CD8-positive, alpha-beta memory T cell (primary cell): ENCODE measurements at regions not wholly inside any gene's neighbourhood (a gene's known extent, or its start where the extent isn't known, plus 50 kb on each side); places are given as distances from the start of the nearest gene placed in this dataset.
"Not testable (repeated sequence)": the region's sequence is repeated elsewhere in the genome, so short reads cannot be mapped to it uniquely, and the experiment has no call there.

Experiments
- CTCF ChIA-PET: fragments of 350-600 bp; sonication (Branson Sonifier 250); formaldehyde crosslinking; loops from one replicate; lab custom pipeline; 2021; ENCODE audit warnings: antibody characterized with exemption; lab: Charles Lee
- POLR2A ChIA-PET: fragments of 350-600 bp; sonication (Branson Sonifier 250); formaldehyde crosslinking; loops from one replicate; lab custom pipeline; 2021; ENCODE audit warnings: antibody characterized with exemption; lab: Charles Lee
- DNase-seq, 5 donors: peaks; one replicate each; pipeline versions ENCODE4 v3.0.0 to v3.0.0-alpha.2; 2020 to 2022; ENCODE audit warnings: mixed read lengths in 1 of 5
- H3K27ac ChIP-seq: one replicate; pipeline ENCODE4 v1.7.0; 2013; ENCODE audit warnings: low read depth, mild to moderate bottlenecking, low read length, moderate library complexity
- H3K27me3 ChIP-seq: 2 replicates; pipeline ENCODE4 v1.7.0; 2013; ENCODE audit warnings: low read length, mild to moderate bottlenecking; ENCODE audit not compliant: insufficient read depth, poor library complexity, severe bottlenecking
- H3K36me3 ChIP-seq: 2 replicates; pipeline ENCODE4 v1.7.0; 2013; ENCODE audit warnings: mild to moderate bottlenecking, low read length, moderate library complexity; ENCODE audit not compliant: insufficient read depth
- H3K4me1 ChIP-seq: 2 replicates; pipeline ENCODE4 v1.7.0; 2013; ENCODE audit warnings: mild to moderate bottlenecking, low read length, moderate library complexity; ENCODE audit not compliant: insufficient read depth
- H3K4me3 ChIP-seq: 2 replicates; pipeline ENCODE4 v1.7.0; 2013; ENCODE audit warnings: mild to moderate bottlenecking, low read length
- H3K9me3 ChIP-seq: 2 replicates; pipeline ENCODE4 v1.7.0; 2013; ENCODE audit warnings: mild to moderate bottlenecking, low read length
- H3K27ac Mint-ChIP-seq, 8 donors: one replicate each; pipeline ENCODE4 v1.8.0; 2020 to 2021; ENCODE audit warnings: mixed read lengths in 8 of 8, mild to moderate bottlenecking in 6 of 8, inconsistent platforms in 3 of 8, moderate library complexity in 3 of 8
- H3K27me3 Mint-ChIP-seq, 2 donors: one replicate each; pipeline ENCODE4 v1.8.0; 2020 to 2021; ENCODE audit warnings: mixed read lengths in 2 of 2, mild to moderate bottlenecking in 1 of 2, moderate library complexity in 1 of 2
- H3K36me3 Mint-ChIP-seq, 3 donors: one replicate each; pipeline ENCODE4 v1.8.0; 2020 to 2021; ENCODE audit warnings: mixed read lengths in 3 of 3, inconsistent platforms in 1 of 3, mild to moderate bottlenecking in 1 of 3
- H3K4me1 Mint-ChIP-seq, 3 donors: one replicate each; pipeline ENCODE4 v1.8.0; 2020 to 2021; ENCODE audit warnings: mixed read lengths in 3 of 3, inconsistent platforms in 1 of 3, mild to moderate bottlenecking in 1 of 3
- H3K4me3 Mint-ChIP-seq, 7 donors: one replicate each; pipeline ENCODE4 v1.8.0; 2020 to 2021; ENCODE audit warnings: mixed read lengths in 7 of 7, mild to moderate bottlenecking in 6 of 7, moderate library complexity in 4 of 7, inconsistent platforms in 2 of 7
- H3K9me3 Mint-ChIP-seq, 5 donors: one replicate each; pipeline ENCODE4 v1.8.0; 2020 to 2022; ENCODE audit warnings: mixed read lengths in 5 of 5, mild to moderate bottlenecking in 3 of 5, moderate library complexity in 2 of 5, inconsistent platforms in 1 of 5

- CTCF ChIA-PET: no interaction called here
- no peaks in the 10 kb centered on the region for H3K36me3 ChIP-seq
- H3K27me3 Mint-ChIP-seq: peaks cover 2 to 19% of the 10 kb centered on the region in 2 donors
These were observed 417.8 kb downstream of the MIAT start for GRCh38 chr22:27075028-27075678.

GRCh38 chr22:27075891-27076290 lies 418.5 kb downstream of the MIAT start:
- no peak for DNase-seq
- ChIA-PET CTCF (no interaction called here), POLR2A (no interaction called here)
- no peaks in the 10 kb centered on the region for H3K36me3 Mint-ChIP-seq
- Histone ChIP-seq H3K36me3 (no peaks in the 10 kb centered on the region), H3K27ac (no peak overlapping the region), H3K27me3 (no peaks in the 10 kb centered on the region), H3K4me3 (no peak overlapping the region), H3K4me1 (no peaks in the 10 kb centered on the region), H3K9me3 (no peaks in the 10 kb centered on the region)
- no peaks in the 10 kb centered on the region for H3K4me1 Mint-ChIP-seq
- peaks cover 0 to 8% (median 0%) of the 10 kb centered on the region in 5 donors for H3K9me3 Mint-ChIP-seq
- H3K4me3 Mint-ChIP-seq: no peak overlapping the region
- H3K27ac Mint-ChIP-seq: no peak overlapping the region
- peaks cover 2 to 14% of the 10 kb centered on the region in 2 donors for H3K27me3 Mint-ChIP-seq

More at GRCh38 chr22:27075028-27075678, 417.8 kb downstream of the MIAT start:
- no peaks in the 10 kb centered on the region for H3K9me3 ChIP-seq
- peaks cover 0 to 8% (median 0%) of the 10 kb centered on the region in 5 donors for H3K9me3 Mint-ChIP-seq
- no peaks in the 10 kb centered on the region for H3K27me3 ChIP-seq
- H3K27ac ChIP-seq: no peak overlapping the region
- H3K27ac Mint-ChIP-seq: no peak overlapping the region
- H3K4me1 Mint-ChIP-seq: no peaks in the 10 kb centered on the region
- DNase-seq: no peak
- no peaks in the 10 kb centered on the region for H3K4me1 ChIP-seq
- POLR2A ChIA-PET: no interaction called here
- no peak overlapping the region for H3K4me3 Mint-ChIP-seq
- no peak overlapping the region for H3K4me3 ChIP-seq
- no peaks in the 10 kb centered on the region for H3K36me3 Mint-ChIP-seq

GRCh38 chr22:27078064-27078463 lies 420.7 kb downstream of the MIAT start:
- H3K4me3 Mint-ChIP-seq, H3K36me3 ChIP-seq, H3K27ac Mint-ChIP-seq, H3K4me3 ChIP-seq, H3K36me3 Mint-ChIP-seq, DNase-seq, H3K27me3 ChIP-seq, H3K27ac ChIP-seq, POLR2A ChIA-PET, H3K9me3 Mint-ChIP-seq, H3K4me1 Mint-ChIP-seq, H3K9me3 ChIP-seq, H3K4me1 ChIP-seq, CTCF ChIA-PET: not testable (repeated sequence)
- peaks cover 12 to 13% of the 10 kb centered on the region in 2 donors for H3K27me3 Mint-ChIP-seq

GRCh38 chr22:27080036-27080578 lies 422.7 kb downstream of the MIAT start:
- no peak overlapping the region for H3K4me3 Mint-ChIP-seq
- no peak overlapping the region for H3K27ac Mint-ChIP-seq
- no peaks in the 10 kb centered on the region for H3K27me3 ChIP-seq
- H3K36me3 Mint-ChIP-seq: no peaks in the 10 kb centered on the region
- H3K9me3 ChIP-seq: no peaks in the 10 kb centered on the region
- no peaks in the 10 kb centered on the region for H3K4me1 Mint-ChIP-seq
- no peak overlapping the region for H3K27ac ChIP-seq
- POLR2A ChIA-PET: no interaction called here
- no peaks in the 10 kb centered on the region for H3K4me1 ChIP-seq
- CTCF ChIA-PET: no interaction called here
- H3K9me3 Mint-ChIP-seq: peaks cover 0 to 4% (median 0%) of the 10 kb centered on the region in 5 donors
- H3K4me3 ChIP-seq: no peak overlapping the region
- peaks cover 11 to 15% of the 10 kb centered on the region in 2 donors for H3K27me3 Mint-ChIP-seq
- H3K36me3 ChIP-seq: no peaks in the 10 kb centered on the region
- no peak for DNase-seq

GRCh38 chr22:27080863-27081262 lies 423.5 kb downstream of the MIAT start:
- CTCF ChIA-PET: no interaction called here
- no peak overlapping the region for H3K4me3 ChIP-seq
- peaks cover 0 to 4% (median 0%) of the 10 kb centered on the region in 5 donors for H3K9me3 Mint-ChIP-seq
- no peaks in the 10 kb centered on the region for H3K36me3 ChIP-seq
- no peaks in the 10 kb centered on the region for H3K4me1 ChIP-seq
- H3K36me3 Mint-ChIP-seq: peaks cover 0 to 1% (median 0%) of the 10 kb centered on the region in 3 donors
- no peak overlapping the region for H3K27ac ChIP-seq
- no peaks in the 10 kb centered on the region for H3K9me3 ChIP-seq
- no peak overlapping the region for H3K4me3 Mint-ChIP-seq
- peaks cover 17 to 20% of the 10 kb centered on the region in 2 donors for H3K27me3 Mint-ChIP-seq
- no peak overlapping the region for H3K27ac Mint-ChIP-seq
- POLR2A ChIA-PET: no interaction called here
- no peaks in the 10 kb centered on the region for H3K4me1 Mint-ChIP-seq
- H3K27me3 ChIP-seq: no peaks in the 10 kb centered on the region
- DNase-seq: no peak

GRCh38 chr22:27083610-27084009 lies 426.2 kb downstream of the MIAT start:
- no peak for DNase-seq
- H3K36me3 ChIP-seq: no peaks in the 10 kb centered on the region
- no peaks in the 10 kb centered on the region for H3K4me1 Mint-ChIP-seq
- H3K27ac Mint-ChIP-seq: no peak overlapping the region
- peaks cover 27 to 37% of the 10 kb centered on the region in 2 donors for H3K27me3 Mint-ChIP-seq
- no peak overlapping the region for H3K27ac ChIP-seq
- no peaks in the 10 kb centered on the region for H3K4me1 ChIP-seq
- peaks cover 3% of the 10 kb centered on the region for H3K27me3 ChIP-seq
- H3K4me3 ChIP-seq: no peak overlapping the region
- H3K9me3 ChIP-seq: no peaks in the 10 kb centered on the region
- POLR2A ChIA-PET: no interaction called here
- H3K4me3 Mint-ChIP-seq: no peak overlapping the region
- CTCF ChIA-PET: no interaction called here
- H3K9me3 Mint-ChIP-seq: peaks cover 0 to 5% (median 0%) of the 10 kb centered on the region in 5 donors
- peaks cover 0 to 1% (median 0%) of the 10 kb centered on the region in 3 donors for H3K36me3 Mint-ChIP-seq

GRCh38 chr22:27084130-27084529 lies 426.7 kb downstream of the MIAT start:
- Mint-ChIP-seq H3K4me3 (no peak overlapping the region), H3K9me3 (peaks cover 0 to 6% (median 0%) of the 10 kb centered on the region in 5 donors), H3K36me3 (peaks cover 0 to 1% (median 0%) of the 10 kb centered on the region in 3 donors), H3K4me1 (no peaks in the 10 kb centered on the region), H3K27ac (no peak overlapping the region), H3K27me3 (peaks cover 30 to 39% of the 10 kb centered on the region in 2 donors)
- Histone ChIP-seq H3K9me3 (no peaks in the 10 kb centered on the region), H3K4me3 (no peak overlapping the region), H3K4me1 (no peaks in the 10 kb centered on the region), H3K27ac (no peak overlapping the region), H3K27me3 (peaks cover 3% of the 10 kb centered on the region), H3K36me3 (no peaks in the 10 kb centered on the region)
- DNase-seq: no peak
- POLR2A ChIA-PET: no interaction called here
- CTCF ChIA-PET: no interaction called here

GRCh38 chr22:27086080-27087044 lies 429.0 kb downstream of the MIAT start:
- CTCF ChIA-PET: no interaction called here
- H3K27me3 Mint-ChIP-seq: peaks cover 25 to 35% of the 10 kb centered on the region in 2 donors

More at GRCh38 chr22:27086080-27087044, 429.0 kb downstream of the MIAT start:
- no peak overlapping the region for H3K27ac ChIP-seq
- peaks cover 0 to 6% (median 0%) of the 10 kb centered on the region in 5 donors for H3K9me3 Mint-ChIP-seq
- no peak overlapping the region for H3K27ac Mint-ChIP-seq
- DNase-seq: no peak
- H3K36me3 Mint-ChIP-seq: peaks cover 0 to 1% (median 0%) of the 10 kb centered on the region in 3 donors
- POLR2A ChIA-PET: no interaction called here
- H3K4me1 ChIP-seq: no peaks in the 10 kb centered on the region
- no peaks in the 10 kb centered on the region for H3K4me1 Mint-ChIP-seq
- H3K4me3 ChIP-seq: no peak overlapping the region
- no peaks in the 10 kb centered on the region for H3K36me3 ChIP-seq
- H3K4me3 Mint-ChIP-seq: no peak overlapping the region
- H3K27me3 ChIP-seq: peaks cover 3% of the 10 kb centered on the region
- no peaks in the 10 kb centered on the region for H3K9me3 ChIP-seq
